GM19397 (cell line): ENCODE measurements at regions not wholly inside any gene's neighbourhood (a gene's known extent, or its start where the extent isn't known, plus 50 kb on each side); places are given as distances from the start of the nearest gene placed in this dataset.

ENCODE experiments used
- ATAC-seq: cut with Tn5 transposase; IDR thresholded peaks from one replicate; pipeline ENCODE4 v1.9.1; 2021; ENCODE audit warnings: mild to moderate bottlenecking, moderate library complexity; ENCODE audit not compliant: unreplicated experiment

GRCh38 chr4:23269566-23269965 lies 576.8 kb downstream of the GBA3 start:
- ATAC-seq = no peak

DNA sequence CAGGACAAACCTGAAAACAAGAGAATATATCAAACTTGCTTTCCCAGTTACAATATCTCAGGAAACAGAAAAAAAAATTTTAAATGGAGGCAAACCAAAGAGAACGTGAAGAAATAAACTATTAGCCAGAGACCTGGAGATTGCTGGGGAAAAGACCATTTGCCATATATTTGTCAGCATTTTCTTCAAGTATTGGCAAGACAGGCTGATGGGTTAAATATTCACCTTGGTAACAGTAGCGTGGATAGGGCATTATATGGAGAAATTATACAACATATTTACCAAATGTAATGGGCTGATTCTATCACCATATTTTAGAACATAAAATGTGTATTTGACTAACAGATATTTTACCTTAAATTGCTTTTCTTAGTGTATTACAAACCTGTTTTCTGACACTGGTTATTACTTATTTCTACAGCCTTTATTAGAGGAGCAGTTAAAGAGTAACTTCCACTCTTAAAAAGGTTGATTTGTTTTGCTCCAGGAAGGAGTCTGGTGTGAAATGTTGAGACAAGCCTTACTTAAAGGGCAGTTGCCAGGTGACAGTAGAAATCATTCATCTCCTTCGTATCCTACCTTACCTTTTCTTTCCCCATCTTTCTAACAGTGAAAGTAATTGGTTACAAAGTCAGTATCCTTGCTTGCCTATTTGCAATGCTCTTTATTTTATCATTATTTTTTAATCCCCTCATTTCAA lies 575.5 kb downstream of the GBA3 start:
- no peak for ATAC-seq

GRCh38 chr4:23266401-23266800 lies 573.7 kb downstream of the GBA3 start:
- ATAC-seq = no peak

DNA sequence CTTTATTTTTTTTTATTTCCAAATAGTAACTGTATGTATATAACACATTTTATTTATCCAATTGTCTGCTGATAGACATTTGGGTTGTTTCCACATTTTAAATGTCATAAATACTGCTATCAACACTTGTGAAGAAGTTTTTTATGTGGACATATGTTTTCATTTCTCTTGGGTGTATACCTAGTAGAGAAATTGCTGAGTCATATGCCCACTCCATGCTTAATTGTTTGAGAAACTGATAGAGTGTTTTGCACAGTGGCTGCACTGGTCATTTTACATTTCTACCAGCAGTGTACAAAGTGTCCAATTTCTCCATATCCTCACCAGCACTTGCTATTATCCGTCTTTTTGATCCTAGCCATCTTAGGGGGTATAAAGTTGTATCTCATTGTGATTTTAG lies 567.8 kb downstream of the GBA3 start:
- no peak for ATAC-seq

DNA sequence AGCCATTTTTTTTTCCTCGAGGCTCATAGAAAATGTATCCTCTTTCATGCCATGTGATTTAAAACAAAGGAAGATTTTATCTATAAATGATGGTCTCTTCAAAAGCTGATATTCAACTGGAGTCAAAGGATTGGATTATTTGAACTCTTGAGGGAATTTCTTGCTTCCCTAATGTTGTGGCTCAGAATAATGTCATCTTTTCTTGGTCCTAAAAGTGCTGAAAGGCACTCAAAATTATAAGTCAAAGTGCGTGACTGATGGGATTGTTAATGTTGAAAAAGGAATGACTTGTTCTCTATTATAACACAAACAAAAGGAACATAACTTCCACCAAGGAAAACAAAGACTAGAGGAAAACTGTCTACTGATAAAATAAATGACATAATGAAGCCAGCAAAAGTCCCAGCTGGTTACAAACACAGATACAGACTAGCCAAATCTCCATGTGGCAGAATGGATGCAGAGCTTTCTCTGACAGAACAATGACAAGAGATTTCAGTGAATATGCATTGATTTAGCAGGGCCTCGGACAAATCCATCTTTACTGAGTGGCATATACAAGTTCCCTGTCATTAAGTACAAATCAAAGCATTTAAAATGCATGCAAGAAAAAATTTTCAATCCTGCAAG lies 552.6 kb downstream of the GBA3 start:
- ATAC-seq = no peak

GRCh38 chr4:23242962-23243361 lies 550.2 kb downstream of the GBA3 start:
- ATAC-seq = no peak

- no peak for ATAC-seq
Observed at GRCh38 chr4:23241408-23241807, 548.7 kb downstream of the GBA3 start.

- ATAC-seq = no peak
Observed at GRCh38 chr4:23238848-23239247, 546.1 kb downstream of the GBA3 start.

- ATAC-seq = no peak
Observed at GRCh38 chr4:23237771-23238170, 545.0 kb downstream of the GBA3 start.

DNA sequence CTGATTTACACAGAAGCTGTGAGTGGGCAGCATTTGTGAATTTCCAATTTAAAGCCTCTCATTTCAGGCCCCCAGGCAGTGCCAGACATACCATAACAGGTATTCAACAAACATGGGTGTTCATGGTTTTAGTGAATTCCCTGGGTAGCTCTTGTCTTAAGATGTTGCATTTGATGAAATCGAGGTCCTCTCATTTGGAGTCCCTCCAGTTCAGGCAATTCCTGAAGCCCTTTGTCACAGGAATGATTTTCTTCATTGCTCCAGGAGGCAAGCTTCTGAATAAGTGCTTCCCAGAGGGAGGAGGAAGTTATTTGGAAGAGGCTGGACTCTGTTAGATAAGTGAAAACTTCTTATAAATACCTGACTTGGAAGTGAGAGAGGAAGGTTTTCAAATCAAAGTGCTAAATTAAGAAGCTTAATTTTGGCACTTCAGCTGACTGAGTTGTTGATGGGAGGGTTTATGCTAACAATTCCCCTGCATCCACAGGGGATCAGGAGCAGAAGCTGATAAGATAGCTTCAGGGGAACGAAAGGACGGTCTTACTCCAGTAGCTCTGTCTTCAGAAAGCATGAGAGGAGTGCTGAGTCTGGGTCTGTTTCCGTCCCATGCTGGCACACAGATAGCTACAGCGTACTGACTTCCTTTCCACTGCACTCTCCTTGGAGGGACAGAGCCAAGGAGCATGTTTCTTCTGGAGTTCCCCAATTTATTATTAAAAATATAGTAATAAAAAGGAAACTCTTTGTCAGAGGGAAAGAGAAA lies 543.1 kb downstream of the GBA3 start:
- ATAC-seq = no peak

DNA sequence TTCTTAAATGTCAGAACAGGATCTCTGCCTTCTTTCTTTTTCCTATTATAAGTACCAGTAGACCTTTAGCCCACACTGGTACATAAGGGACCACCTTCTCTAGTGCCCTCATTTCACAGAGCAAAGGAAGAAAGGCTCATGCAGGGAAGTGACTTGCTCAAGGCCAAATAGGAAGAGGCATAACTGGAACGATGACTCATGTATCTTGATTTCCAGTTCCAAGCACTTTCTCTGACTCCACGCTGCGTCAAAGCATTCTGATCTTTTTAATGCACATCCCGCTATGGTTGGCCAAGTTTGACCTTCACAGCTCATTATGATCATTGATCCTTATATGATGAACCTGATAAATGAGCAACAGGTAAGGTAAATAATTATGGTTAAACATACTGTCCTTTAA lies 542.0 kb downstream of the GBA3 start:
- no peak for ATAC-seq

DNA sequence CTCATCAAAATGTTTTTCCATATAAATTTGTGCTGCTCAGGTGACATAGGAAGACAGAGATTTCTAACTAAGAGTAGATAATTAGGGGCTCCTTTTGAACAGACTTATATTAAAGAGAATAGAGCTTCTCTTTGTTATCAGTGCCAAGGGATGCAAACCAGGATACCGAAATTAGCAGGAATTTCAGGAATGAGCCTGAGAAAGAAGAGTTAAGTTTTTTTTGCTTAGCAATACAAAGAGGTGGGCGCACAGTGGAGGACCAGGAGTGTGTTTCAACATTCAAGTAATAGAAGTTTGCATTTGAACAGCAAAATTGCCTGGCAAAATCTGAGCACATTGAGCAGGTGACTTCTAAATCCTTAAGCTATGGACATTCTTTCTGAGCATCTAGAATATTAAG lies 541.3 kb downstream of the GBA3 start:
- ATAC-seq = no peak

- ATAC-seq = no peak
Observed at GRCh38 chr4:23233596-23233995, 540.9 kb downstream of the GBA3 start.

DNA sequence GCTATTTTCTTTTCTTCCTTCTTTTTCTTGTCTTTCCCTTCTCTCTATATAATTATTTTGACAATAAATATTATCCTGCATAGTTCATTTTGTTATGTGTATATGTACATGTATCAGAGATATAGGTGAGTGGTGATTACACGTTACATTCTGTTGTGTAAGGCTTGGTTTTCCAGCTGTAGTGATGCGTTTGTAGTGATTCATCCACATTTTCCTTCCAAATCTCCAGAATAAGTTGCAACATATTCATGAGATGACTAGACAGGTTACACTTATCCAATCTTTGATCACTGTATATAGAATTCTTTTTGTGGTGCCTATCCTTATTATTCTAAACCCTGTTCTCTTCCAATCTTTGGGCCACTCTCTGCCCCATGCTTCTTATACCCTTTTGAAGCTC lies 540.2 kb downstream of the GBA3 start:
- ATAC-seq = no peak

GRCh38 chr4:23225564-23225963 lies 532.8 kb downstream of the GBA3 start:
- no peak for ATAC-seq

DNA sequence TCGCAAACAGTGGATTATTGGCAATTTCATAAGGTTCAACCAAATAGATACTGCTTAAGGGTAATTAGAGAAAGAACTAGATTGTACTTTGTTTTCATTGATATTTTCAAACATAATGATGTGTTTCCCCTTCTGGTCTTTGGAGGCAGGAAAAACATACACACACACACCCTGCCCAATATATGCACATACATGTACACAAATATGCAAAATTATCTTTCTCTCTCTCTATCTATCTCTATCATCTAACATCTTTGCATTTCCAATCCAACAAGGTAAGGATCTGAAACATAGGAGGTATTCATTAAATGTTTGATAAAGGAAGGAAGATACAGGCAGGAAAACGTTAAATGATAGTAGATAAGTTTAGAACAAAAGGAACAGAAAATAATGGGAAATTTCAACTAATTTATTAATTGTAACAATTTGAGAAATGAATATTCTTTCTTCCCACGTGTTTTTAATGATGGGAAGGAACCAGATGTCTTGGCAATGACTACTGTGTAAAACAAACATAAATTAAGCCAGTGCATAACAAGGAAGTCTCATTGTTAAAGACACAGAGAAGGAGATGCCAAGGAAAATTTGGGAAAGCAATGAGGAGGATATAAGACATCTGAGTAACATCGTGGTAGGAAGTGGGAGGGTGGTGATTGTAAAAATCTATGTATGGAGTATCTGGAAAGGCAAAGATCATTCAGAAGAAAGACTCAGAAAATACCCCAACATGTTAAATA lies 532.1 kb downstream of the GBA3 start:
- no peak for ATAC-seq

- ATAC-seq = no peak
Observed at GRCh38 chr4:23220911-23221310, 528.2 kb downstream of the GBA3 start.

- no peak for ATAC-seq
Observed at GRCh38 chr4:23219779-23220408, 527.2 kb downstream of the GBA3 start.

GRCh38 chr4:23213198-23213597 lies 520.5 kb downstream of the GBA3 start:
- ATAC-seq = no peak

- no peak for ATAC-seq
Observed at GRCh38 chr4:23212558-23212957, 519.8 kb downstream of the GBA3 start.

DNA sequence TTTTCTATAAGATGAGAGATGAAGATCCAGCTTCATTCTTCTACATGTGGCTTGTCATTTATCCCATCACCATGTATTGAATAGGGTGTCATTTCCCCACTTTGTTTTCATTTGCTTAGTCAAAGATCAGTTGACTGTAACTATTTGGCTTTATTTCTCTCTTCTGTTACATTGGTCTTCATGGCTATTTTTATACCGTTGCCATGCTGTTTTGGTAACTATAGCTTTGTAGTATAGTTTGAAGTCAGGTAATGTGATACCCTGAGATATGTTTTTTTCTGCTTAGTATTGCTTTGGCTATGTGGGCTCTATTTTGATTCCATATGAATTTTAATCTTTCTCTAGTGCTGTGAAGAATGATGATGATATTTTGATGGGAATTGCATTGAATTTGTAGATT lies 514.3 kb downstream of the GBA3 start:
- ATAC-seq = no peak
